IMR-90 (cell line): ENCODE measurements at regions not wholly inside any gene's neighbourhood (a gene's known extent, or its start where the extent isn't known, plus 50 kb on each side); places are given as distances from the start of the nearest gene placed in this dataset.

Experiments used
- ATAC-seq: fragments of 200-7000 bp; cut with Tn5 transposase; 2 replicates; pipeline ENCODE4 v1.9.1; 2020; ENCODE audit warnings: low read depth, mild to moderate bottlenecking, moderate library complexity
- BruUV-seq: library from RNA; stranded (reverse); fragments of 400-500 nt; replicated peaks from 2 replicates; lab custom pipeline; 2021; lab: Mats Ljungman, UMichigan
- CTCF ChIA-PET: fragments of 300-600 bp; formaldehyde crosslinking; extraction: SDS; loops from one replicate; lab custom pipeline; 2021; ENCODE audit warnings: antibody characterized with exemption; lab: Yijun Ruan, JAX
- POLR2A ChIA-PET: fragments of 300-600 bp; sonication (Branson Sonifier 250); formaldehyde crosslinking; loops from one replicate; lab custom pipeline; 2022; ENCODE audit warnings: antibody characterized with exemption; ENCODE audit not compliant: unreplicated experiment; lab: Charles Lee
- DNase-seq: peaks from one replicate; pipeline ENCODE4 v3.0.0; 2013
- H2AFZ ChIP-seq: replicated peaks from 2 replicates; pipeline ENCODE3; 2013; ENCODE audit warnings: low read length, mild to moderate bottlenecking; ENCODE audit not compliant: poor library complexity
- H2AK5ac ChIP-seq: 2 replicates; pipeline ENCODE4 v1.6.1; 2013; ENCODE audit warnings: low read depth, low read length, inconsistent platforms
- H2AK9ac ChIP-seq: replicated peaks from 2 replicates; pipeline ENCODE3; 2013; ENCODE audit warnings: mild to moderate bottlenecking, low read depth, low read length, moderate library complexity; ENCODE audit not compliant: poor library complexity
- H2BK120ac ChIP-seq: 2 replicates; pipeline ENCODE4 v1.6.1; 2013; ENCODE audit warnings: low read depth, low read length, inconsistent platforms
- H2BK15ac ChIP-seq: 3 replicates; pipeline ENCODE4 v1.6.1; 2013; ENCODE audit warnings: low read depth, low read length, inconsistent platforms
- H2BK20ac ChIP-seq: 2 replicates; pipeline ENCODE4 v1.6.1; 2013; ENCODE audit warnings: low read depth, mild to moderate bottlenecking, inconsistent platforms, low read length, moderate library complexity
- H2BK5ac ChIP-seq: 2 replicates; pipeline ENCODE4 v1.6.1; 2013; ENCODE audit warnings: mild to moderate bottlenecking, low read depth, low read length, inconsistent platforms; ENCODE audit not compliant: poor library complexity, severe bottlenecking
- H3K14ac ChIP-seq: replicated peaks from 2 replicates; pipeline ENCODE4 v1.6.1; 2013; ENCODE audit warnings: low read depth, low read length, inconsistent platforms
- H3K18ac ChIP-seq: 2 replicates; pipeline ENCODE4 v1.6.1; 2013; ENCODE audit warnings: low read depth, low read length, control low read depth
- H3K23ac ChIP-seq: 2 replicates; pipeline ENCODE4 v1.6.1; 2013; ENCODE audit warnings: low read depth, low read length, inconsistent platforms
- H3K27ac ChIP-seq: 2 replicates; pipeline ENCODE4 v1.5.1; 2013; ENCODE audit warnings: mild to moderate bottlenecking, control low read depth, low read length; ENCODE audit not compliant: insufficient read depth
- H3K27me3 ChIP-seq: 2 replicates; pipeline ENCODE4 v1.6.1; 2013; ENCODE audit warnings: low read length; ENCODE audit not compliant: control insufficient read depth, insufficient read depth
- H3K36me3 ChIP-seq: 2 replicates; pipeline ENCODE4 v1.6.1; 2013; ENCODE audit warnings: low read length, mixed read lengths; ENCODE audit not compliant: control insufficient read depth, insufficient read depth
- H3K4ac ChIP-seq: 2 replicates; pipeline ENCODE4 v1.6.1; 2013; ENCODE audit warnings: low read depth, low read length, inconsistent platforms
- H3K4me1 ChIP-seq: 2 replicates; pipeline ENCODE4 v1.6.1; 2013; ENCODE audit warnings: low read length, mixed read lengths; ENCODE audit not compliant: control insufficient read depth, insufficient read depth
- H3K4me2 ChIP-seq: 2 replicates; pipeline ENCODE4 v1.6.1; 2013; ENCODE audit warnings: low read depth, mild to moderate bottlenecking, control low read depth, low read length, moderate library complexity
- H3K4me3 ChIP-seq: 2 replicates; pipeline ENCODE4 v1.5.1; 2013; ENCODE audit warnings: low read depth, mild to moderate bottlenecking, control low read depth, low read length, moderate library complexity; ENCODE audit not compliant: insufficient read depth
- H3K56ac ChIP-seq: 2 replicates; pipeline ENCODE4 v1.6.1; 2013; ENCODE audit warnings: low read length, inconsistent platforms; ENCODE audit not compliant: insufficient read depth; ENCODE audit errors: extremely low read depth
- H3K79me1 ChIP-seq, 2 experiments: 2 replicates each; pipeline ENCODE4 v1.6.1; 2013; ENCODE audit warnings: low read length in 2 of 2, inconsistent platforms in 1 of 2, low read depth in 1 of 2
- H3K9ac ChIP-seq: 2 replicates; pipeline ENCODE4 v1.6.1; 2013; ENCODE audit warnings: low read depth, low read length, control low read depth
- H3K9me1 ChIP-seq: 2 replicates; pipeline ENCODE4 v1.6.1; 2013; ENCODE audit warnings: low read length, inconsistent platforms; ENCODE audit not compliant: insufficient read depth
- H3K9me3 ChIP-seq: 2 replicates; pipeline ENCODE4 v1.6.1; 2013; ENCODE audit warnings: low read length; ENCODE audit not compliant: control insufficient read depth, insufficient read depth
- H4K20me1 ChIP-seq: 2 replicates; pipeline ENCODE4 v1.6.1; 2013; ENCODE audit warnings: low read length, inconsistent platforms; ENCODE audit not compliant: insufficient read depth
- H4K5ac ChIP-seq: 2 replicates; pipeline ENCODE4 v1.6.1; 2013; ENCODE audit warnings: mild to moderate bottlenecking, low read depth, low read length, control low read depth
- H4K8ac ChIP-seq, 2 experiments: 2 replicates each; pipeline ENCODE4 v1.6.1; 2013; ENCODE audit warnings: low read depth in 2 of 2, low read length in 2 of 2, control low read depth in 1 of 2, inconsistent platforms in 1 of 2
- H4K91ac ChIP-seq: 2 replicates; pipeline ENCODE4 v1.6.1; 2013; ENCODE audit warnings: low read depth, low read length, inconsistent platforms; ENCODE audit not compliant: insufficient read depth
- BHLHE40 ChIP-seq: fragments of 150-350 bp; IDR thresholded peaks from 2 replicates; pipeline ENCODE4 v1.6.1; 2016; ENCODE audit warnings: mild to moderate bottlenecking, low read depth, low read length
- POLR2A ChIP-seq: IDR thresholded peaks from 2 replicates; pipeline ENCODE4 v1.6.1; 2012; ENCODE audit warnings: mild to moderate bottlenecking, low read depth, low read length
- RAD21 ChIP-seq: IDR thresholded peaks from 2 replicates; pipeline ENCODE4 v1.6.1; 2012; ENCODE audit warnings: low read length, improper control_type of control experiment
- RFX5 ChIP-seq: IDR thresholded peaks from 2 replicates; pipeline ENCODE4 v1.8.0; 2012; ENCODE audit warnings: low read depth, mild to moderate bottlenecking, low read length, moderate library complexity
- WGBS, 2 experiments: methylation state at CpG; one replicate each; pipeline versions ENCODE4 v1.1.5 to v1.1.7; 2013; ENCODE audit warnings: missing lambda C conversion rate in 2 of 2; ENCODE audit not compliant: insufficient read length in 1 of 2; ENCODE audit errors: extremely low coverage in 2 of 2; 5-methylcytosine and 5-hydroxymethylcytosine counted together
- dilution Hi-C: fragments of 300-500 bp; cut with HindIII; formaldehyde crosslinking; loops from one replicate; pipeline ENCODE4 v1.14.3; 2018; ENCODE audit warnings: low sequenced_read_pairs; ENCODE audit not compliant: unreplicated experiment
- in situ Hi-C: fragments of 300-500 bp; cut with MboI; formaldehyde crosslinking; loops from 3 replicates; pipeline ENCODE4 v1.14.3; 2019; ENCODE audit warnings: low sequenced_read_pairs, inconsistent platforms, mixed read lengths
- intact Hi-C: fragments of 100-400 bp; cut with micrococcal nuclease; formaldehyde crosslinking; loops from 2 replicates; pipeline ENCODE4 v1.10.0; 2022

DNA sequence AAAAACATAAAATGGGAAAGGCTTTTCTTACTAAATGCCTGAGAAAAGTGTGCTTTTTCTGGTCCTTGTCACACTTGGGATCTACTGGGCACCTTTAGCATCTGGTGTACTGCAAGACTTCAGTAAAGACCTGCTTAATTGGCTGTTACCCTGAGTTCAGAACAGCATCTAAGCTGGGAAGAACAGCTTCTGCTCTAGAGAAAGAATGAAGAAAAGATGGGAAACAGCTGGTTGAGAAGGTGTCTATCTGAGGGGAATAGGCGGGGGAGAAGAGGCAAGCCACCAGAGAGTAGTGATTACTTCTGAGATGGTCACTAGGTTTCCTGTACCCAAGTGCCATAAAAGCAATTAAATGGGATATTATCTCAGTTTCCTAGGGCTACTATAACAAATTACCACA, 128.2 kb upstream of the SPACA1 start:
- no peak overlapping the region for H2AFZ ChIP-seq
- ChIA-PET POLR2A (no interaction called here), CTCF (no interaction called here)
- H3K9ac ChIP-seq, result no peak overlapping the region
- H3K9me1 ChIP-seq, result no peaks in the 10 kb centered on the region
- ATAC-seq, result no peak
- no peak overlapping the region for H3K23ac ChIP-seq
- no peak for DNase-seq
- H3K79me1 ChIP-seq, result no peaks in the 10 kb centered on the region
- no peak overlapping the region for H4K8ac ChIP-seq
- in situ Hi-C loops, result no loop called here
- H3K27me3 ChIP-seq, result peaks cover 13% of the 10 kb centered on the region
- no peak overlapping the region for H3K56ac ChIP-seq
- no peak overlapping the region for H2BK15ac ChIP-seq
- no peak overlapping the region for H3K27ac ChIP-seq
- H2AK9ac ChIP-seq, result no peak overlapping the region
- no peak overlapping the region for H3K4me2 ChIP-seq
- no CpG with 5 or more reads among the region's 1 CpG for WGBS, 2 experiments
- H4K91ac ChIP-seq, result no peak overlapping the region
- H3K4me3 ChIP-seq, result no peak overlapping the region
- H3K18ac ChIP-seq, result no peak overlapping the region
- H4K5ac ChIP-seq, result no peak overlapping the region
- dilution Hi-C loops, result no loop called here
- no peak overlapping the region for H2BK120ac ChIP-seq
- no peak overlapping the region for H2BK5ac ChIP-seq
- no TSS peak for BruUV-seq
- no peaks in the 10 kb centered on the region for H4K20me1 ChIP-seq
- no peaks in the 10 kb centered on the region for H3K4me1 ChIP-seq
- no peaks in the 10 kb centered on the region for H3K36me3 ChIP-seq
- H3K14ac ChIP-seq, result no peak overlapping the region
- H2BK20ac ChIP-seq, result no peak overlapping the region
- no peak overlapping the region for H3K4ac ChIP-seq
- no peaks in the 10 kb centered on the region for H3K9me3 ChIP-seq
- TF ChIP-seq POLR2A, result no peak
- no peak for TF ChIP-seq RAD21
- no peak for TF ChIP-seq BHLHE40
- TF ChIP-seq RFX5, result no peak
- H2AK5ac ChIP-seq, result no peak overlapping the region
- intact Hi-C loops, result no loop called here
